SK-N-SH treated with all-trans-retinoic acid at 6 μM for 48 hours (cell line): ENCODE measurements at regions not wholly inside any gene's neighbourhood (a gene's known extent, or its start where the extent isn't known, plus 50 kb on each side); places are given as distances from the start of the nearest gene placed in this dataset.

Experiments
- RARB ChIP-seq: fragments of 250-450 bp; sonication (Bioruptor Pico); IDR thresholded peaks from 2 replicates; pipeline ENCODE4 v1.8.0; 2021; ENCODE audit warnings: mild to moderate bottlenecking, moderate library complexity
- TOX ChIP-seq: fragments of 250-450 bp; sonication (Bioruptor Pico); IDR thresholded peaks from 2 replicates; pipeline ENCODE4 v1.8.0; 2021; ENCODE audit warnings: mild to moderate bottlenecking, moderate library complexity, borderline replicate concordance
- ZC3H10 ChIP-seq: fragments of 250-450 bp; sonication (Bioruptor Pico); IDR thresholded peaks from 2 replicates; pipeline ENCODE4 v1.5.1; 2021; ENCODE audit warnings: mild to moderate bottlenecking, moderate library complexity
- TF ChIP-seq, protein P1 (sequence below): fragments of 250-450 bp; sonication (Bioruptor Pico); IDR thresholded peaks from 2 replicates; pipeline ENCODE4 v1.5.1; 2021; ENCODE audit warnings: mild to moderate bottlenecking, moderate library complexity
- TF ChIP-seq, protein P2 (sequence below): fragments of 250-450 bp; sonication (Bioruptor Pico); IDR thresholded peaks from 2 replicates; pipeline ENCODE4 v1.5.1; 2020; ENCODE audit warnings: low read depth, mild to moderate bottlenecking, moderate library complexity

- TF ChIP-seq RARB (CRISPR knock-in tag) (no peak), ZC3H10 (CRISPR knock-in tag) (no peak), TOX (CRISPR knock-in tag) (no peak)
- TF ChIP-seq, protein P1, sequence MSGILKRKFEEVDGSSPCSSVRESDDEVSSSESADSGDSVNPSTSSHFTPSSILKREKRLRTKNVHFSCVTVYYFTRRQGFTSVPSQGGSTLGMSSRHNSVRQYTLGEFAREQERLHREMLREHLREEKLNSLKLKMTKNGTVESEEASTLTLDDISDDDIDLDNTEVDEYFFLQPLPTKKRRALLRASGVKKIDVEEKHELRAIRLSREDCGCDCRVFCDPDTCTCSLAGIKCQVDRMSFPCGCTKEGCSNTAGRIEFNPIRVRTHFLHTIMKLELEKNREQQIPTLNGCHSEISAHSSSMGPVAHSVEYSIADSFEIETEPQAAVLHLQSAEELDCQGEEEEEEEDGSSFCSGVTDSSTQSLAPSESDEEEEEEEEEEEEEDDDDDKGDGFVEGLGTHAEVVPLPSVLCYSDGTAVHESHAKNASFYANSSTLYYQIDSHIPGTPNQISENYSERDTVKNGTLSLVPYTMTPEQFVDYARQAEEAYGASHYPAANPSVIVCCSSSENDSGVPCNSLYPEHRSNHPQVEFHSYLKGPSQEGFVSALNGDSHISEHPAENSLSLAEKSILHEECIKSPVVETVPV (CRISPR knock-in tag) = no peak
- TF ChIP-seq, protein P2, sequence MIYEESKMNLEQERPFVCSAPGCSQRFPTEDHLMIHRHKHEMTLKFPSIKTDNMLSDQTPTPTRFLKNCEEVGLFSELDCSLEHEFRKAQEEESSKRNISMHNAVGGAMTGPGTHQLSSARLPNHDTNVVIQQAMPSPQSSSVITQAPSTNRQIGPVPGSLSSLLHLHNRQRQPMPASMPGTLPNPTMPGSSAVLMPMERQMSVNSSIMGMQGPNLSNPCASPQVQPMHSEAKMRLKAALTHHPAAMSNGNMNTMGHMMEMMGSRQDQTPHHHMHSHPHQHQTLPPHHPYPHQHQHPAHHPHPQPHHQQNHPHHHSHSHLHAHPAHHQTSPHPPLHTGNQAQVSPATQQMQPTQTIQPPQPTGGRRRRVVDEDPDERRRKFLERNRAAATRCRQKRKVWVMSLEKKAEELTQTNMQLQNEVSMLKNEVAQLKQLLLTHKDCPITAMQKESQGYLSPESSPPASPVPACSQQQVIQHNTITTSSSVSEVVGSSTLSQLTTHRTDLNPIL (CRISPR knock-in tag) = no peak
Observed at GRCh38 chr12:116673681-116674111, 64.2 kb downstream of the SPRING1 start.
